ENCODE measurements at regions not wholly inside any gene's neighbourhood (a gene's known extent, or its start where the extent isn't known, plus 50 kb on each side); places are given as distances from the start of the nearest gene placed in this dataset.

- Histone ChIP-seq H3K4me3 (ENCODE audit: insufficient read depth, low read depth, low read length) (no peak overlapping the region), H3K36me3 (replicated peaks; ENCODE audit: control insufficient read depth, insufficient read depth, low read length) (no peaks in the 10 kb centered on the region), H3K27me3 (ENCODE audit: control insufficient read depth, insufficient read depth, low read length) (no peaks in the 10 kb centered on the region)
- DNase-seq: no peak
Measured at GRCh38 chr12:76155157-76155670, 70.7 kb upstream of the NAP1L1 start.

GRCh38 chr12:76153616-76154015 is 69.1 kb upstream of the NAP1L1 start:
- H3K4me3 ChIP-seq (ENCODE audit: insufficient read depth, low read depth, low read length): no peak overlapping the region
- no peaks in the 10 kb centered on the region for H3K27me3 ChIP-seq (ENCODE audit: control insufficient read depth, insufficient read depth, low read length)
- no peaks in the 10 kb centered on the region for H3K36me3 ChIP-seq (replicated peaks; ENCODE audit: control insufficient read depth, insufficient read depth, low read length)
- no peak for DNase-seq

- DNase-seq: no peak
- no peak overlapping the region for H3K4me3 ChIP-seq (ENCODE audit: insufficient read depth, low read depth, low read length)
- no peaks in the 10 kb centered on the region for H3K36me3 ChIP-seq (replicated peaks; ENCODE audit: control insufficient read depth, insufficient read depth, low read length)
- no peaks in the 10 kb centered on the region for H3K27me3 ChIP-seq (ENCODE audit: control insufficient read depth, insufficient read depth, low read length)
Measured at GRCh38 chr12:76152181-76152807, 67.8 kb upstream of the NAP1L1 start.

GRCh38 chr12:76144245-76144549 is 59.7 kb upstream of the NAP1L1 start:
- no peak for DNase-seq
- Histone ChIP-seq H3K36me3 (replicated peaks; ENCODE audit: control insufficient read depth, insufficient read depth, low read length) (no peaks in the 10 kb centered on the region), H3K27me3 (ENCODE audit: control insufficient read depth, insufficient read depth, low read length) (no peaks in the 10 kb centered on the region), H3K4me3 (ENCODE audit: insufficient read depth, low read depth, low read length) (no peak overlapping the region)

- Histone ChIP-seq H3K4me3 (ENCODE audit: insufficient read depth, low read depth, low read length) (no peak overlapping the region), H3K36me3 (replicated peaks; ENCODE audit: control insufficient read depth, insufficient read depth, low read length) (no peaks in the 10 kb centered on the region), H3K27me3 (ENCODE audit: control insufficient read depth, insufficient read depth, low read length) (no peaks in the 10 kb centered on the region)
- no peak for DNase-seq
Measured at GRCh38 chr12:76143343-76144244, 59.1 kb upstream of the NAP1L1 start.

- no peak for DNase-seq
- no peak overlapping the region for H3K4me3 ChIP-seq (ENCODE audit: insufficient read depth, low read depth, low read length)
- no peaks in the 10 kb centered on the region for H3K36me3 ChIP-seq (replicated peaks; ENCODE audit: control insufficient read depth, insufficient read depth, low read length)
- no peaks in the 10 kb centered on the region for H3K27me3 ChIP-seq (ENCODE audit: control insufficient read depth, insufficient read depth, low read length)
Measured at GRCh38 chr12:76142305-76142704, 57.8 kb upstream of the NAP1L1 start.

- DNase-seq: no peak
- H3K36me3 ChIP-seq (replicated peaks; ENCODE audit: control insufficient read depth, insufficient read depth, low read length): no peaks in the 10 kb centered on the region
- no peaks in the 10 kb centered on the region for H3K27me3 ChIP-seq (ENCODE audit: control insufficient read depth, insufficient read depth, low read length)
- H3K4me3 ChIP-seq (ENCODE audit: insufficient read depth, low read depth, low read length): no peak overlapping the region
Measured at GRCh38 chr12:76138656-76139055, 54.2 kb upstream of the NAP1L1 start.

GRCh38 chr12:76137606-76138005 is 53.1 kb upstream of the NAP1L1 start:
- Histone ChIP-seq H3K4me3 (ENCODE audit: insufficient read depth, low read depth, low read length) (no peak overlapping the region), H3K36me3 (replicated peaks; ENCODE audit: control insufficient read depth, insufficient read depth, low read length) (no peaks in the 10 kb centered on the region), H3K27me3 (ENCODE audit: control insufficient read depth, insufficient read depth, low read length) (no peaks in the 10 kb centered on the region)
- DNase-seq: no peak

GRCh38 chr12:76135456-76135855 is 51.0 kb upstream of the NAP1L1 start:
- Histone ChIP-seq H3K36me3 (replicated peaks; ENCODE audit: control insufficient read depth, insufficient read depth, low read length) (no peaks in the 10 kb centered on the region), H3K4me3 (ENCODE audit: insufficient read depth, low read depth, low read length) (no peak overlapping the region), H3K27me3 (ENCODE audit: control insufficient read depth, insufficient read depth, low read length) (no peaks in the 10 kb centered on the region)
- no peak for DNase-seq

All from H7 (cell line).